Suprapubic skin (tissue), 4 donors: ENCODE measurements at regions not wholly inside any gene's neighbourhood (a gene's known extent, or its start where the extent isn't known, plus 50 kb on each side); places are given as distances from the start of the nearest gene placed in this dataset.

ENCODE experiments used
- DNase-seq, 2 donors: peaks; one replicate each; pipeline ENCODE4 v3.0.0-alpha.2; 2019; ENCODE audit warnings: low spot score in 2 of 2
- H3K27ac ChIP-seq: fragments of 200-600 bp; sonication (generic); one replicate; pipeline ENCODE4 v1.5.1; 2019
- H3K27me3 ChIP-seq: fragments of 200-600 bp; sonication (generic); one replicate; pipeline ENCODE4 v1.5.1; 2019
- H3K36me3 ChIP-seq: fragments of 200-600 bp; sonication (generic); one replicate; pipeline ENCODE4 v1.5.1; 2019
- H3K4me1 ChIP-seq: fragments of 200-600 bp; sonication (generic); one replicate; pipeline ENCODE4 v1.5.1; 2019
- H3K4me3 ChIP-seq: fragments of 200-600 bp; sonication (generic); one replicate; pipeline ENCODE4 v1.5.1; 2019; ENCODE audit warnings: mild to moderate bottlenecking
- H3K9me3 ChIP-seq: fragments of 200-600 bp; sonication (generic); one replicate; pipeline ENCODE4 v1.5.1; 2019
- CTCF ChIP-seq, 2 donors: fragments of 200-600 bp in 1 of 2; fragments of 450-650 bp in 1 of 2; sonication (generic) in 1 of 2; IDR thresholded peaks; one replicate each; pipeline ENCODE4 v1.5.1; 2016 to 2019; ENCODE audit warnings: antibody characterized with exemption in 2 of 2, mild to moderate bottlenecking in 1 of 2, moderate library complexity in 1 of 2
- EP300 ChIP-seq: sonication (generic); formaldehyde crosslinking; IDR thresholded peaks from one replicate; pipeline ENCODE4 v1.6.1; 2017; ENCODE audit warnings: antibody characterized with exemption
- POLR2A ChIP-seq, 2 donors: fragments of 450-650 bp; IDR thresholded peaks; one replicate each; pipeline ENCODE4 v1.6.1; 2017; ENCODE audit warnings: antibody characterized with exemption in 2 of 2, mild to moderate bottlenecking in 2 of 2, moderate library complexity in 2 of 2
- POLR2AphosphoS5 ChIP-seq, 3 donors: sonication (generic); formaldehyde crosslinking; IDR thresholded peaks; one replicate each; pipeline ENCODE4 v1.6.1; 2017; ENCODE audit warnings: antibody characterized with exemption in 3 of 3
- WGBS: methylation state at CpG from one replicate; pipeline ENCODE4 v1.1.5; 2018; 5-methylcytosine and 5-hydroxymethylcytosine counted together

GRCh38 chr10:108064746-108065260, 900.3 kb upstream of the SORCS1 start:
- H3K27me3 ChIP-seq: no peaks in the 10 kb centered on the region
- TF ChIP-seq CTCF (IDR thresholded peaks at IDR 0.05): no peak
- TF ChIP-seq POLR2AphosphoS5 (IDR thresholded peaks at IDR 0.05): no peak
- no peak for TF ChIP-seq POLR2A (IDR thresholded peaks at IDR 0.05)
- TF ChIP-seq EP300: no peak
- no peak overlapping the region for H3K4me3 ChIP-seq
- H3K4me1 ChIP-seq: no peaks in the 10 kb centered on the region
- no peak overlapping the region for H3K27ac ChIP-seq
- no peak for DNase-seq
- no peaks in the 10 kb centered on the region for H3K9me3 ChIP-seq
- H3K36me3 ChIP-seq: no peaks in the 10 kb centered on the region

- no peaks in the 10 kb centered on the region for H3K9me3 ChIP-seq
- WGBS: 60% methylated on average over 1 of the region's 1 CpG
- DNase-seq: no peak
- H3K27ac ChIP-seq: no peak overlapping the region
- no peak overlapping the region for H3K4me3 ChIP-seq
- no peaks in the 10 kb centered on the region for H3K36me3 ChIP-seq
- no peaks in the 10 kb centered on the region for H3K4me1 ChIP-seq
- H3K27me3 ChIP-seq: no peaks in the 10 kb centered on the region
- TF ChIP-seq EP300: no peak
- TF ChIP-seq CTCF (IDR thresholded peaks at IDR 0.05): no peak
These were observed 895.7 kb upstream of the SORCS1 start for GRCh38 chr10:108060246-108060645.

- Histone ChIP-seq H3K4me3 (no peak overlapping the region), H3K27me3 (no peaks in the 10 kb centered on the region), H3K4me1 (no peaks in the 10 kb centered on the region), H3K36me3 (no peaks in the 10 kb centered on the region), H3K9me3 (no peaks in the 10 kb centered on the region), H3K27ac (no peak overlapping the region)
- TF ChIP-seq CTCF (IDR thresholded peaks at IDR 0.05): no peak
- no peak for TF ChIP-seq POLR2A (IDR thresholded peaks at IDR 0.05)
- no peak for TF ChIP-seq EP300
- no peak for TF ChIP-seq POLR2AphosphoS5 (IDR thresholded peaks at IDR 0.05)
- WGBS: 59% methylated on average over 1 of the region's 1 CpG
- no peak for DNase-seq
These were observed 891.0 kb upstream of the SORCS1 start for GRCh38 chr10:108055506-108055905.

- no peak for DNase-seq
- no peak overlapping the region for H3K4me3 ChIP-seq
- WGBS: 82% methylated on average over 1 of the region's 1 CpG
- TF ChIP-seq POLR2A (IDR thresholded peaks at IDR 0.05) (no peak), EP300 (no peak), POLR2AphosphoS5 (IDR thresholded peaks at IDR 0.05) (no peak), CTCF (IDR thresholded peaks at IDR 0.05) (no peak)
- no peaks in the 10 kb centered on the region for H3K9me3 ChIP-seq
- no peak overlapping the region for H3K27ac ChIP-seq
- no peaks in the 10 kb centered on the region for H3K4me1 ChIP-seq
- H3K27me3 ChIP-seq: no peaks in the 10 kb centered on the region
- H3K36me3 ChIP-seq: no peaks in the 10 kb centered on the region
These were observed 888.5 kb upstream of the SORCS1 start for GRCh38 chr10:108052981-108053380.

GRCh38 chr10:108051218-108051617, 886.7 kb upstream of the SORCS1 start:
- TF ChIP-seq POLR2AphosphoS5 (IDR thresholded peaks at IDR 0.05) (no peak), CTCF (IDR thresholded peaks at IDR 0.05) (no peak), POLR2A (IDR thresholded peaks at IDR 0.05) (no peak), EP300 (no peak)
- Histone ChIP-seq H3K4me1 (no peaks in the 10 kb centered on the region), H3K36me3 (no peaks in the 10 kb centered on the region), H3K9me3 (no peaks in the 10 kb centered on the region), H3K27ac (no peak overlapping the region), H3K4me3 (no peak overlapping the region), H3K27me3 (no peaks in the 10 kb centered on the region)
- WGBS: 82% methylated on average over 2 of the region's 2 CpGs
- DNase-seq: no peak
